Stimulated activated CD4-positive, alpha-beta T cell treated with anti-CD3 and anti-CD28 coated beads, Interleukin-12 subunit alpha, Interleukin-12 subunit beta, amount 100 ng/mL, for 4 hours (primary cell): ENCODE measurements at regions not wholly inside any gene's neighbourhood (a gene's known extent, or its start where the extent isn't known, plus 50 kb on each side); places are given as distances from the start of the nearest gene placed in this dataset.

Experiments
- DNase-seq: peaks from one replicate; pipeline ENCODE4 v3.0.0-alpha.2; 2020

DNA sequence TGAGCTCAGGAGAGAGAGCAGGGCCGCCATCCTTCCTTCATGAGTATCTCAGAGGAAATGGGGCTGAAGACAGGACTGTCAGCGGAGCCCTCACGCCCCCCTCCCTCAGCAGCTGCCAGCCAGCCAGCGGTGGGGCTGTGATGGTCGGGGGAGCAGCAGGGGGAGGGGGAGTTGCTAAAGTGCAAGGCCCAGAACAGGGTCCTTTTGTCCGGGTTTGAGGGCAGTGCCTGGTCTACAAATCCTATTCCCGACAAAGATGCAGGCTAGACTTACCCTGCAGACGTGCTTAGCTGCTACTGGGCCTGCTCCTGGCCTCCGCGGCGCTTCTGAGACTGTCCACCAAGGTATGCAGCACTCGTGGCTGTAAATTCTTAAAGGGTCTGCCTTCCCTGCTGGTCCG is 593.4 kb upstream of the CDH4 start:
- no peak for DNase-seq

DNA sequence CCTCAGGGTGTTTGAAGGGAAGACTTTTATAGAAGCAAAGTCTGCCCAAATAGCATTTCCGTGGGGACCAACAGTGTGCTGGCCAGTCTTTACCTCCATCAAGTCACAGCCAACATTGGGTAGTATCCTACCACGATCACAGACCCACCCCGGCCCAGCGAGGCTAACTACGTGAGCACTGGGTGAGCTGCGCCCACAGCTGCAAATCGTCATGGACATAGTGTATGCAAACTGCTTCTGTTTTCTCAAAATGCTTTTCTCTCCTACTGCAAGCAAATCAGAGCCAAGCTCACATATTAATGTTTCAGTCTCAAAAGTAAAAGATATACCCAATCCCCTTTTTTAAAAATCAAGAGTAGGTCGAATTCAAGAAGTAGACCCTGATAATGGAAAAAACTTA is 592.8 kb upstream of the CDH4 start:
- no peak for DNase-seq

DNA sequence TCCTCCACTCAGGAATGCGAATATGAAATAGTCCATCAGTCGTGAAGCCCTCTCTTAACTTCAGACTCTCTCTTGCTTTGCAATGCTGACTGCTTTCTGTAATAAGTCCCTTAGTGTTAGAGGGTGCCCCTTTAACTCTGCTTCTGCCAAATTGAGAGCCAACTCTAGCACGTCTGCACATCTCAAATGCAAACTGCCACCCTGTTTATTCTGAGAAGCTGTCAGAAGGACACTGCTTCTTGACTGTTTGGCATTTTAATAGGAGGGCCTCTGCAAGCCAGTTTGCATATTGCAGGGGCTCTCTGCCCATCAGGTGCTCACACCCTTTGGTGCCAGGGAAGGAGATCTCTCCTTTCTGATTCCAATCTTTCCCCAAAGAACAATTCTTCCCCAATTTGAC is 589.8 kb upstream of the CDH4 start:
- no peak for DNase-seq

DNA sequence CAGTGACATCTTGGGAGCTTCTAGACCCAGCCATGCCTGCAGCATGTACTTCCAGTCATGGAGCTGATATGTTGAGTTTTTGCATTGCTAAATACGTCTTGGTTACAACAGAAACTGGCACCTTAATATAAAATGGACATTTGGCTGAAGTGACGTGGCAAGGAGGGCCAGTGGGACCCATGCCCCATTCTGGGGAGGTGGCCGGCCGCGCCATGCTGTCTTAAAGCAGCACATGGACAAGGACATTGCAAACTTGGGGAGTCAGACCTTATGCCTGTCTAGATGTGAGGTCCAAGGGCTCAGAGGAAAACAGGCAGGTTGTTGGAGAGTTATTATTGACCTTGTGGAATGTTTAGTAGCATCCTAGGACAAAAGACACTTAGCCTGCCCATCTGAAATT is 588.0 kb upstream of the CDH4 start:
- DNase-seq = no peak

DNA sequence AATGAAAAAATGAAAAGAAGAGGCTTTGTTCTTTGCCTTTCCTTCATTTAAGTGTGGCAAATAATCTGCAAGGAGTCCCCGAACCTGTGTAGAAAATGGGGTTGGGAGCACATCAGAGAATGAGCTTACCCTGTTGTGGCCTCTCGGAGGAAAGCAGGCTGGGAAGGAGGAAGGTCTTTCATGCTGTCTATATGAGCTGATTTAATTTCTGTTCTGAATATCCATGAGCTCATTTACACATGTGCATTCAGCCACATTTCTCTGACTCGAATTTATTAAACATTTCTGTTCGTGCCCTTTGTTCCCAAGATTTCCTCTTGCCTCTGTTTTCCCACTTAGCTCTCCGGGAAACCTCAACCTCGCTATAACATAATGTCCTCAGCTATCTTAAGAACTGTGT is 584.4 kb upstream of the CDH4 start:
- DNase-seq = no peak

DNA sequence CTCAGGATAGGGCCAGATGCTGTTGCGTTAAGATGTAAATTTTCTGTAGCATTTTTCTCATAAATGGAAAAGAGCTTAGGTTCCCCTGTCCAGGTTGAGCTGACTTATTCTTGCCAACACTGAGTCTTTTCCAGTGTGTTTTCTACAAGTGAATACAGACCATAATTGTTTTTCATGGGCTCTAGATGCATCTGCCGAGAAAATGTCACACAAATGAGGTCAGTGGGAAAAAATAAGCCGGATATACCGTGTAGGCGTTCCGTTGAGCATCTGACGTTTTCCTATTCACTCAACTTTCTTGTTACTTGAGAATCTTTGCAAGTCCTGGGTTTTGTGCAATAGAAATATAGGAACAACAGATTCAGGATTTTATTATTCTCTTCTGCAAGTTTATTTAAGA is 582.9 kb upstream of the CDH4 start:
- DNase-seq = no peak

DNA sequence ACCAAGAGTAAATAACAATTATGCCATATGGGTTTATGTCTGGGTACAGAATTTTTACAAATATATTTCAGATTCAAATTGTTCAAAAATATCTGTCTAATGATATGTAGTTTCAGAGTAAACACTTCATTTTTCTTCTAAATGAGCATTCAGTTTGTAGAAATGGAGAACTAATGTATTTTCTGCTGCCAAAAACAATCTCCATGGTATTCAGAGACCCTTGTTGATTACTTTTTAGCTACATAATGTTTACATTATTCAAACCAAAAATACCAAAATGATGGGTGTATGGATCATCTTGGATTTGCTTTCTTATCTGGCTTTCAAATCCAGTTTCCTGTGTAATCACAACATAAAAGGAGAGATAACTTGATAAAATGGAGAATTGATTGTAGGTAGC is 576.0 kb upstream of the CDH4 start:
- DNase-seq = no peak

DNA sequence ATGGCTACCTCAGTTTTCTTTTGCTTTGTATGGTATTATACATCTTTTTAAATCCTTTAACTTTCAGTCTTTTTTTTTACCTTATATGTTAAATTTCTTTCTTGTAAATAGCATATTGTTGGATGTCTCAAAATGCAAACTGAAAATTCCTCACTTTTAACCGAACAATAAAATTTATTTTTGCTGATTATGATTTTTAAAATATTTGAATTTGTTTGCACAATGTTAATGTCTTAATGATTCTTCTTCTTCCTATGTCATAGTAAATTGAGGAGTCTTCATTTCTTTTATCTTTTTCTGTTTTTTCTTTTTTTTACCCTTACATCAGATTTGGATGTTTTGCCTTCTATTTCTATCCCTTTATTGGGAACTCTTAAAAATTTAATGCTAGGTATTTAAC is 574.2 kb upstream of the CDH4 start:
- DNase-seq = no peak

DNA sequence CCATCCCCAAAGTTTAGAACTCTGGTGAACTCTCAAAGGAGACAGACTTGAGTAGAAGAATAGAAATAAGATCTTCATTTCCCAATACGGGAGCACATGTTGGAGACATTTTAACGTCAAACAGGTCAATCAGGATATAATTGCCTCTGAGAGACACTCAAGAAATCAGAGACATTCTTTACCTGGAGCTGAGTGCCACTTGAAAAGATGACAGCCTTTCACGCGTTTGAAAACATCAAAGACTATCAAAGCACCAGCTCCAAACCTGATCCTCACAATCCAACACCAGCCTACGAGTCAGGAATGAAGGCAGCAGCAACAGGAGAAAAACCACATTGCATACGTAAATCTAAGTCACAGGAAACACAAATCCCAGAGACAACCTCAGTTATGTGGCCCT is 571.5 kb upstream of the CDH4 start:
- no peak for DNase-seq

DNA sequence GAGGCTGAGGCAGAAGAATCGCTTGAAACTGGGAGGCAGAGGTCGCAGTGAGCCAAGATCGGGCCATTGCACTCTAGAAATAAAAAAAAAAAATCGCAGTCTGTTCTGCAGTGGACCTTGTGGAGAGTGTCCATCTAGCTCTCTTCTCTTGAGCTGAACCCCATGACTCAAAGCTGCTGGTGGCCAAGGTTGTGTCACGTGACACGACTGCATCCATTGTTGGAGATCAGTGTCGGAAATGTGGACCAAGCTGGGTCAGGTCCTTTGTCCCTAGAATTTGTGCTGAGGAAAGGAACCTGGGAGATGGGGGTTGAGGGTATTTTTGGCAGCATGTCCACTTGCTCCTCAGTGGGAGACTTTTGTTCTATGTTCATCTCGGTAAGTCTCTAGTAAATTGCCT is 564.8 kb upstream of the CDH4 start:
- no peak for DNase-seq

DNA sequence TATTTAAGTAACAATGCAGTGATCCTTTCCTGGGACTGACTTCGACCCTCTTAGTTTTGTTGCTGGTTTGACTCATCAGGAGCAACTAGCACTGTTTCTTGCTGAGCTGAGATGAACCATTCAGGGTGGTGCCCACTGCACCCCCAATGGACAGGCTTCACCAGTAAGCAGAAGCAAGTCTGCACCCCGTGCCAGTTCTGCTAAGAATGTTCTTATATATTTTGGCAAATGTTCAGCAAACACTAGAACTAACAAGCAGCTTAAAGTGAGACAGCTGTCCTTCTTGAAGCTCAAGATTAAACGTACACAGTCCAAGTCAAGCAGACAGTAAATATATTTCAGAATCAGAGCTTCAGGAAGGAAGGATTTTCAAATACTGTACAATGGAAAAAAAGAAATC is 561.3 kb upstream of the CDH4 start:
- DNase-seq = no peak

DNA sequence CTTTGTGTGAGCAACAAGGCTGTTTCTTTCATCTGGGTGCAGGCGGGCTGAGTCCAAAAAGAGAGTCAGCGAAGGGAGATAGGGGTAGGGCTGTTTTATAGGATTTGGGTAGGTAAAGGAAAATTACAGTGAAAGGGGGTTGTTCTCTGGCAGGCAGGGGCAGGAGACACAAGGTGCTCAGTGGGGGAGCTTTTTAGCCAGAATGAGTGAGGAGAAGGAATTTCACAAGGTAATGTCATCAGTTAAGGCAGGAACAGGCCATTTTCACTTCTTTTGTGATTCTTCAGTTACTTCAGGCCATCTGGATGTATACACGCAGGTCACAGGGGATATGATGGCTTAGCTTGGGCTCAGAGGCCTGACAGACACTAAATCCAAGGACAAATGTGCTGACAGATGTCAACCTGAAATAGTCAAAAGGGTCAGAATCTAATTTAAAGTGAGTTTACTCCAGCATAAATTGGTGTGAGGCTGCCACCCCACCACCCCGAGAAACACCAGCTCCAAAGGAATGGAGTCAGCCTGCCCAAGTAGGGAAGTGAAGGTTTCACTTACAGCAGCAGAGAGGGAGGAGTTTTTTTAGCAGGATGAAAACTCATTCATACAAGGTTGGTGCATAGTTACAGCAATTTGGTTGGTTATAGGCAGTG is 560.0 kb upstream of the CDH4 start:
- DNase-seq = no peak

DNA sequence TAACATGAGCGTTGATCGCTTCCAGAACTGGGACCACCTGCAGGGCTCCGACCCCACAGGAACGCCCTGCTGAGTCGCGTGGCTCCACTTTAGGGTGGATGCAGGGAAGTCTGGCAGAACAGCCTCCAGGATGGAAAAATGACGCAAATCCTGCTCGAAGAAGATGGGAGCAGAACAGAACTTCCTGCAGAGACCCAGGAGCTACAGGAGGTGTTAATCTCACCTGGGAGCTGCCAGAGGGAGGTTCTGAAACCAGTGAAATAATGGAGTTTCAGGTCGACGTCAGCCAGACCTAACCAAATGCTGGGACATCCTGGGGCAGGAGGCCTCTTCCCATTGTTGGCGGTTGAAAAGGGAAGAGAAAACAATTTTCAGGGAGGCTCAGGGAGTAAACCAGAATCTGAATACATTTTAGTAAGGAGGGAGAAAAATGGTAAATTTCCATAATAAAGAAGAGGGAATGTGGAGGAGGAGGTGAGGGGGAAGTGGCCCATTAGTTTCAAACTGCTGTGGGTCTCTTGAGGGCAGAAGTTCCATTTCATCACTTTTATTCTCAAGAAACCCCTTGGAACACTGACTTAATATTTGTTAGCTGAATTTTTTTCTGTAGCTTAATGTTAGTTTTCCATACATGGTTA is 558.4 kb upstream of the CDH4 start:
- no peak for DNase-seq

DNA sequence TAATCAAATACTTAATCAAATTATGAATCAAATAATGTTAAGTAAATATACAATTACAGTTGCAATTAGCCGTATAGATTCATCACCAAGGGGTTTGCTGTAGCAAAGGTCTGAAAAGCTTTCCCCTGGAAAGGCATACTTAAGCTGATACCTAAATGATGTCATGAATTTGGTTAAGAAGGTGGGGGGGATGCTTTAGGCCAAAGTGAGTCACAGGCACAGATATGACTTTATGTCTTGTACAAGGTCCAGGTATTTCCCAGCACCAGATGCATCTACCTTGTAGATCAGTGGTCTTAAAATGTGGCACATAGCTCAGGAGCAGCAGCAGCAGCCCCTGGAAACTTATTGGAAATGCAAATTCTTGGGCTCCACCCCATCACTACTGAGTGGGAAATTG is 557.3 kb upstream of the CDH4 start:
- DNase-seq = no peak

DNA sequence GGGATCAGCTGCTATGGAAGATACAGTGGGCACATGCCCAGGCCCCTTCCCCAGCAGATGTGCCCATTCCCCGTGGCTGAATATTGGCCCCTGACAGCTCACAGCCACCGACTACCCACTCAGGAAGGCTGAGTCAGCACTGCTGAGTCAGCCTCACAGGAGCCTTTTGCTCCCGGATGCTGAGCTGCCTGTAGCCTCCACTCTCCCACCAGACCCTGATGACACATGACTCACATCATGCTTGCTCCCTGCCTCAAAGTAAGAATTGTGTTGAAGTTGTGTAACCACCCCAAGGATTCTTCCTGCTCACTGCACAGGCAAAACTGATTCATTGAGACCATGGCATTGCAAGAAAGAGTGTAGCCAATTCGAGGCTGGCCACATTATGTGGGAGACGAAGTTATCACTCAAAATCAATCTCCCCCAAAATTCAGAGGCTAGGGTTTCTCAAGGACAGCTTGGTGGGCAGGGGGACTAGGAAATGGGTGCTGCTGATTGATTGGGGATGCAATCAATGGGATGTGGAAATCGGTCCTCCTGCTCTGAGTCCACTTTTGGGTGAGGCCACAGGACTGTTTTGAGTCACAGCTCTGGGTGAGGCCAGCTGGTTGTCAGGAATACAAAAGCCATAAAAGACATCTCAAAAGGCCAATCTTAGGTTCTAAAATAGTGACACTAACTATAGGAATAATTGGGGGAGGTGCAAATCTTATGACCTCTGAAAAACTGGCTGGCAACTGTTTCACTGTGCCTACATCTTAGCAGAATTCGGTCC is 556.6 kb upstream of the CDH4 start:
- DNase-seq = peak; percentile 6

DNA sequence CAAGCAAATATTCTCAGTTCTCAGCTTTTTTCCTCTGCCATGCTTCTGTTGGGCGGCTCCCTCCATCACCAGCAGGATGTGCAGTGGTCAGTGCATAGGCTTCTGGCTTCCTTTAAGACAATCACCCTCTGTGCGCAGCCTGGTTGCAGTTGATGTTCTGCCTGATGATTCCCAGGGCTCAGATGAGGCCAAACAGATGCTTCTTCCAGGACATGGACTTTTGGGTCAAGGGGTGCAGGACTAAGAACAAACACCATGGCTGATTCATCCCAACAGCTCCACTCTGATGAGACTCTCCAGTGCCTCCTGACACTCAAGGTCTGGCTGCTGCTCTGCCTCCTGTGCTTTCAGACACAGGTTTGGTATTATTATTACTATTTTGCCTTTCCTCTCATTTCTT is 554.8 kb upstream of the CDH4 start:
- DNase-seq = no peak

DNA sequence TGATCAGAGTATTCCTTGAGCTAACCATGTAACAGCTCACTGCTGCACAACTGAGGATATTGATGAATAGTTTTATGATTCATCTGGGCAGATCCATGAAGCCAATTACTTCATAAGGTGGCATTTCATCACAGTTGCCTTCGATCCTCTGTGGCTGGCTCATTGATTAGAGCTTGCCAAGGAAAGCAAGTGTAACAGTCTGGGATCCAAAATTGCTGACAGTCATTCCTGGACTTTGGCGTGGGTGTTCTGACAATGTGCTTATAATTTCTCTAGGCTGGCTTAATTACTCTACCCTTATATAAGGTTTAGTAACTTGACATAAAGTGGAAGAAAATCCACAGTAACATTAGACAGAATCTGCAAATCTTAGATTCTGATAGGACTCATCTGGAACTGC is 551.3 kb upstream of the CDH4 start:
- no peak for DNase-seq

DNA sequence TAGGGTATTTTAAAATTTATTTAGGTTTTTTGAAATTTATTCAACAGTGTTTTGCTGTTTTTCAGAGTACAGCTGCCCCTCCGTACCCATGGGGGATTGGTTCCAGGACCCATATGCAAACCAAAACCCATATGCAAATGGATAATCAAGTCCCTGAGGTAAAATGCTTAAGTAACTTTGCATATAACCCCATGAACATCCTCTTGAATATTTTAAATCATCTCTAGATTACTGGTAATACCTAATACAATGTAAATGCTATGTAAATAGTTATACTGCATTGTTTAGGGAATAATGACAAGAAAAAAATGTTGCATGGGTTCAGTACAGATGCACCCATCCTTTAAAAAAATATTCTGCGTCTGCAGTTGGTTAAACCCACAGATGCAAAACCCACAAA is 547.9 kb upstream of the CDH4 start:
- DNase-seq = no peak

DNA sequence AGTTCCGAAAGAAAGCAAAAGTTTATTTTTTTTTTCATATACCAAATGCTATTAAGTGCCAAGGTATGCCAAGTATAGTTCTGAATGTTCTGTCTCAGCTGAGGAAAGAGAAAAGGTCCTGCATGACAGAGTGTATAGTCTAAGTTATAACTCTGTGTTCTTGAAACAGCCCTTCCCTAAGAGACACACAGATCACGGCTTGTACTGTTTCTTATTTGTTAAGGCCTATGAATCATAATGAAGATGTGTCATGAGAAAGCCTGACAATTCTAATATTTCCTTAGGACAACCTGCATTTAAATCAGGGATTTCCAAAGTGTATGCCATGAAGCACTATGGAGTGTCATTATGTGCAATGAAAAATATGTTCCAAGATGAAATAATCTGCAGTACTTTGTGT is 538.7 kb upstream of the CDH4 start:
- no peak for DNase-seq

DNA sequence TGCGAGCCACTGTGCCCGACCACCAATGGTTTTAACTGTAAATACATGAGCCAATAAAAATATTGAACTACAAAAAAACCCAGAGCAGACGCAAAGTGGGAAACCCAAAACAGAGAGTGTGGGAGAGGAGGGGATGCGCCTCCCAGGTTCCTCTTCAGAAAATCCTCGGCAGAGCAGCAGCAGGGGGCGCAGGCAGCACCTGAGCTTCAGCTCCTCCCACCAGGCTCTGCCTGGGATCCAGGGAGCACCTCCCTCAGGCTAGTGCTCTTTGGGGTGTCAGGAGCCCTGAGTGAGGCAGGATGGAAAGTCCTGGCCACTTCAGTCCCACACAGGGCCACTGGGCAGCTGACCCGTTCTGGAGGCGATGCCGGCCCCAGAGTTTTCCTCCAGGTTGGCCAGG is 536.9 kb upstream of the CDH4 start:
- DNase-seq = no peak

DNA sequence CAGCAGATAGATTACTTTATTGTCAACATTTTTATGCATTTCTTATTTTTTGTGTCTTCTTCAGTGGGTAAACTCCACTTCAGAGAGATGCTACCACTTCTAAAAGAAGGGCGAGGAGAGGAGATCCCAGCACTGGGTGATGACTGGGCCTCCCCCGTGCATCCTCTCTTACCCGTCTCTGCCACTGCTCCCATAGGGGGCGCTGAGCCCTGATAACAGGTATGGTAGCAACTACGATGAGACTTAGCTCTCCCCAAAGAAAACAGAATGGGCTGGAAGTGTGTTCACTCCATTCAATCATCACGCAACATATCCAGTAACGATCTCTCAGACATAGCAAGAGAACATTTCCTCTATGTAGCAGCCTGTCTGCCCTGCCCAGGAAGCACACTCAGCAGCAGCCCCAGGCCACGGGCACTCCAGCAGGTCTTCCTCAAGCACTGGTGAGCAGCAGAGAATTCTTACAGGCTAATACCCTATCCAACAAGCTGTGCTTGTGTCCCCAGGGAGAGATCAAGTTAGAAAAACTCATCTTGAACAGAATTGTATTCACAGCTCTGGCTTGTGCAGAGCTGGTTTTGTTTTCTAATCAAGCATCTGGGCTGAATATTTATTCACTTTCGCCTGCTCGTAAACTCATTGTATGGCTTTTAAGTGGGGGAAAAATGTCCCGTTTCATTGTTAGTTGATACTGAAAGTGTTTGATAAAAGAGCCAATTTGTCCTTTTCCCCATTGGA is 533.1 kb upstream of the CDH4 start:
- no peak for DNase-seq

DNA sequence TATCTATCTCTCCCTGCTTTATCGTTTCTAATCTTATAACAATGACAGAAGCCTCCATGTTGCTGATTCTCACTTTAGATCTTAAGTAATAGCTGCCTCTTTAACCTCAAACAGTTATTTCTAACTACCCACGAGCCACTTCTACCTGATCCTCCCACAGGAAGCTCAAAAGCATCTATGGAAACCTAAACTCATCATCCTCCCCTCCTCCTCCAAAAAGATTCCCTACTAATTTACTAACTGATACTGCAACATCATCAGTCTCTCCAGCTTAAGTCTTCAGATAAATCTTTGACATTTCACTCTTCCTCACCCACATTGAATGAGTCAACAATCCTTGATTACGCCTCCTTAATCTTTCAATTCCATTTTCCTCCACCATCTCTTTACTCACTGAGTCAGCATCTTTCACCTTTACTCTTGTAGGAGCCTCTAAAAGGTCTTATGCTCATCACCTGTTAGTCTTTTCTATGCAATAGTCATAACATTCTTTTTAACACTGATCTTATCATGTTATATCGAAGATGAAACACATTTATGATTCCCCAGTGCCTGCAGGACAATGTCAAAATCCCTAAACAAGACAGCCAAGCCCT is 526.7 kb upstream of the CDH4 start:
- DNase-seq = no peak

DNA sequence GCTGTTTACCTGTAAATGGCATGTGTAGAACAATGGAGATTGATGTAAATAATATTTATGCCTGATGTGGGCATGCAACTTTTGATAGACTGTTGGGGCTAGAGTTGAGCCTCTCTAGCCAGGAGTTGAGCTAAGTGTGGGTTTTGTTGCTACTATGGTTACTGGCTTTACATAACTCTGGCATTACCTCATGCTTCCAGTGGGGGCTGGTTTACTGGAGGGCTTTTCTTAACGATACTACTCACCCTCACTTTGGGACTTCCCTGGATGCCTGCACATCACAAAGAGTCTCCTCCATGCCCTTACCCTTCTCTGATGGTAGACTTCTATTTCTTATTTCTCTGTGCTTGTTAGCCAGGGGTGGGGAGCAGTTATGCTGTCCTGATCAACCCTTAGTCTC is 524.6 kb upstream of the CDH4 start:
- DNase-seq = no peak
